ENCODE measurements at regions not wholly inside any gene's neighbourhood (a gene's known extent, or its start where the extent isn't known, plus 50 kb on each side); places are given as distances from the start of the nearest gene placed in this dataset.

DNA sequence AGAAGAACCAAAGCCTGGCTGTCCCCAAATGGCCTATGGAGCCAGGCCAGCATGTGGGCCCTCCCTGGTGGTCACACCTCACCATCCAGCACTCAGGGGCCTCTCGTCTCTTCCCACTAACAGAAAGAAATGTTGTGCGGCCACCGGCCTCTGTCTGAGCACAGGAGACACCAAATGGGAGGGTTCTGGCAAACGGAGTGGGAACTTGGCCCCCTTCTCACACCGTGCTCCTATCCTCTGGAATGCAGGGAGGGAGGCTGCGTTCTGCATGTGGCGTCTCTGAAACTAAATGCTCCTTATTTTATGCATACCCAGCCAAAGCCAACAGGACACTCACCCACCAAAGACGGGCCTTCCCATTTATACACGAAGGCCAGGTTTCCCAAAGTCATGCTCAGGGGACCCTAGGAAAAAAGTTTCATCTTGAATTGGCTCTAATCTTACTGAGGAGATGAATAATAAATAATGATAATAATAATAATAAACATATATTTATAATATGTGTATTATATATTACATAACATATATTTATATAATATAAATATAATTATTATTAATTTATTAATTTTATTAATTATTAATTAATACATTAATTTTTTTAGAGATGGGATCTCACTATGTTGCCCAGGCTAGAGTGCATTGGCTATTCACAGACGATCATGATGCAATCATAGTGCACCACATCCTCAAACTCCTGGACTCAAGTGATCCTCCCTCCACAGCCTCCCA is 102.4 kb downstream of the FOXF2 start:
- ChIA-PET POLR2A (no interaction called here), CTCF (interaction anchor here (1.1 kb wide), 1 partner anchor 55 kb away, joined by 3 read pairs; no protein-coding TSS in a partner anchor)
- TF ChIP-seq, protein P1, sequence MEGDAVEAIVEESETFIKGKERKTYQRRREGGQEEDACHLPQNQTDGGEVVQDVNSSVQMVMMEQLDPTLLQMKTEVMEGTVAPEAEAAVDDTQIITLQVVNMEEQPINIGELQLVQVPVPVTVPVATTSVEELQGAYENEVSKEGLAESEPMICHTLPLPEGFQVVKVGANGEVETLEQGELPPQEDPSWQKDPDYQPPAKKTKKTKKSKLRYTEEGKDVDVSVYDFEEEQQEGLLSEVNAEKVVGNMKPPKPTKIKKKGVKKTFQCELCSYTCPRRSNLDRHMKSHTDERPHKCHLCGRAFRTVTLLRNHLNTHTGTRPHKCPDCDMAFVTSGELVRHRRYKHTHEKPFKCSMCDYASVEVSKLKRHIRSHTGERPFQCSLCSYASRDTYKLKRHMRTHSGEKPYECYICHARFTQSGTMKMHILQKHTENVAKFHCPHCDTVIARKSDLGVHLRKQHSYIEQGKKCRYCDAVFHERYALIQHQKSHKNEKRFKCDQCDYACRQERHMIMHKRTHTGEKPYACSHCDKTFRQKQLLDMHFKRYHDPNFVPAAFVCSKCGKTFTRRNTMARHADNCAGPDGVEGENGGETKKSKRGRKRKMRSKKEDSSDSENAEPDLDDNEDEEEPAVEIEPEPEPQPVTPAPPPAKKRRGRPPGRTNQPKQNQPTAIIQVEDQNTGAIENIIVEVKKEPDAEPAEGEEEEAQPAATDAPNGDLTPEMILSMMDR (IDR thresholded peaks at IDR 0.05; ENCODE audit: control extremely low read depth, extremely low read depth, low read depth, missing control alignments) = no peak
- no peak for DNase-seq (ENCODE audit: extremely low spot score)

DNA sequence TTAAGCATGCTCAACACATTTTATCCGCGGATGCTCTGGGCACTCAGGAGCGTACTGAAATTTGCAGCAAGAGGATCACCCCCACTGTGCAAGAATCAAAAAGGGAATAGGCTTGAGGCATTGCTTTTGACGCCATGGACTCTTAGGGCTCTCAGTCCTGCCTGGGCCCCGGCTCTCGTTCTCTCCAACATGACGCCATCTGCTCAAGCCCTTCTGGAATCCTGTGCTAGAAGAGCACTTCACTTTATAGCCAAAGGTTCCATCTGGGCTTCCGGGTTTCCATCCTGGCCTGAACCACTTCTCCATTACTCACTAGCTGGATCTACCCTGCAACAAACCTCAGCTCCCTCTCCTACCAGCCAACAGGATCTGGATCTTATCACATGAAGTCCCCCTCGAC is 105.3 kb downstream of the FOXF2 start:
- ChIA-PET CTCF (no interaction called here), POLR2A (no interaction called here)
- DNase-seq (ENCODE audit: extremely low spot score) = no peak
- TF ChIP-seq, protein P1 (IDR thresholded peaks at IDR 0.05; ENCODE audit: control extremely low read depth, extremely low read depth, low read depth, missing control alignments) = no peak

- POLR2A ChIA-PET = no interaction called here
- CTCF ChIA-PET = no interaction called here
- DNase-seq (ENCODE audit: extremely low spot score) = no peak
- TF ChIP-seq, protein P1 (IDR thresholded peaks at IDR 0.05; ENCODE audit: control extremely low read depth, extremely low read depth, low read depth, missing control alignments) = no peak
These were observed 106.0 kb downstream of the FOXF2 start for GRCh38 chr6:1495344-1495743.

- CTCF ChIA-PET = no interaction called here
- TF ChIP-seq, protein P1 (IDR thresholded peaks at IDR 0.05; ENCODE audit: control extremely low read depth, extremely low read depth, low read depth, missing control alignments) = no peak
These were observed 106.7 kb downstream of the FOXF2 start for GRCh38 chr6:1496092-1496491.

DNA sequence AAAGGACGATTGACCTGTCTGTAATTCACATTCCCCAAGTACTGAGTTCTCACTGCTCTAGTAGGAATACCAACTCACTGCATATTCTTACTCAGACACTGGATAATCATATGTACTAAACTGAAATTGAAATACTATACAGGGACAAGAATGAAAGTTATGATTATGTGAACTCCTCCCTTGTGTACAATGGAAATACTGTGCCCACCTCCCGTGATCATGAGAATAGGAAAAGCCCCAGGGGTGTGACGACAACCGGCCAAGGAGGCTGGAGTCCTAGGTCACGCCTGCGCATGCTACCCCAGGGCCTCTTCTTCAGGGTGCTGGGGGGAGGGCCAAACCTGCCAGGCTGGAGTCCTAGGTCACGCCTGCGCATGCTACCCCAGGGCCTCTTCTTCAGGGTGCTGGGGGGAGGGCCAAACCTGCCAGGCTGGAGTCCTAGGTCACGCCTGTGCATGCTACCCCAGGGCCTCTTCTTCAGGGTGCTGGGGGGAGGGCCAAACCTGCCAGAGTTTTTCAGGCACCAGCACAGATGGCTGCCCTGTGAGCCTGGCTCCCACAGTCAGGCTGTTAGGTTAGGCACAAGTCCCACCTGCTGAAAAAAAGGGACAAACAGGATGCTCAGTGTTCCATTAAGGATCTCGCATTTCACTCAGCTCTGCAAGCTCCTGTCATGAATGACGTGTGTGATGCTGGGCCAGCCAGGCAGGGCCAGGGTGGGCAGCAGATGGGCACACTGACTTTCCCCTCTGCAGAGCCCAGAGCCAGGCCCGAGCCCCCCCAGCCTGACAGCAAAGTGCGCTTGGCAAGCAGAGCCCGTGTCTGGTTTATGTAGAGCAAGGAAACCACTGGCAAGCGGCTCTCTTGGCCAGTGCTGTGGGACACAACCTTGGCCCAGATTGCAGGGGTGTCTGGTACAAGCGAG is 107.7 kb downstream of the FOXF2 start:
- POLR2A ChIA-PET = no interaction called here
- CTCF ChIA-PET = interaction anchor here (1.4 to 2.3 kb wide), 2 partner anchors 13 to 60 kb away, joined by 3 to 7 read pairs; no protein-coding TSS in a partner anchor
- DNase-seq (ENCODE audit: extremely low spot score) = no peak
- TF ChIP-seq, protein P1 (IDR thresholded peaks at IDR 0.05; ENCODE audit: control extremely low read depth, extremely low read depth, low read depth, missing control alignments) = no peak

More at GRCh38 chr6:1496092-1496491, 106.7 kb downstream of the FOXF2 start:
- POLR2A ChIA-PET = no interaction called here
- DNase-seq (ENCODE audit: extremely low spot score) = no peak

- POLR2A ChIA-PET = no interaction called here
- TF ChIP-seq, protein P1 (IDR thresholded peaks at IDR 0.05; ENCODE audit: control extremely low read depth, extremely low read depth, low read depth, missing control alignments) = no peak
- CTCF ChIA-PET = interaction anchor here (1.4 to 2.3 kb wide), 2 partner anchors 12 to 61 kb away, joined by 3 to 7 read pairs; no protein-coding TSS in a partner anchor
These were observed 108.4 kb downstream of the FOXF2 start for GRCh38 chr6:1497761-1498105.

More at GRCh38 chr6:1497761-1498105, 108.4 kb downstream of the FOXF2 start:
- DNase-seq (ENCODE audit: extremely low spot score) = no peak

Measured in GM10248 (cell line).